Smooth muscle cell (in vitro differentiated cells): ENCODE measurements at regions not wholly inside any gene's neighbourhood (a gene's known extent, or its start where the extent isn't known, plus 50 kb on each side); places are given as distances from the start of the nearest gene placed in this dataset.

Experiments used
- DNase-seq: peaks from one replicate; lab custom pipeline; 2025; ENCODE audit not compliant: unreplicated experiment; lab: John Stamatoyannopoulos, UW
- H2AFZ ChIP-seq: fragments of 200-600 bp; sonication (generic); 2 replicates; pipeline ENCODE4 v1.6.0; 2016; ENCODE audit warnings: antibody characterized with exemption, low read depth, mild to moderate bottlenecking
- H3F3A ChIP-seq: fragments of 200-600 bp; sonication (generic); 2 replicates; pipeline ENCODE4 v1.6.0; 2017; ENCODE audit warnings: antibody characterized with exemption, low read depth
- H3K27ac ChIP-seq: fragments of 200-600 bp; sonication (generic); 2 replicates; pipeline ENCODE4 v1.5.1; 2016; ENCODE audit warnings: low read depth, mild to moderate bottlenecking
- H3K27me3 ChIP-seq: fragments of 200-600 bp; sonication (generic); 2 replicates; pipeline ENCODE4 v1.6.1; 2016; ENCODE audit warnings: low read depth, mild to moderate bottlenecking
- H3K36me3 ChIP-seq: fragments of 200-600 bp; sonication (generic); 2 replicates; pipeline ENCODE4 v1.5.1; 2016; ENCODE audit warnings: low read depth
- H3K4me1 ChIP-seq: fragments of 200-600 bp; sonication (generic); 2 replicates; pipeline ENCODE4 v1.5.1; 2016; ENCODE audit warnings: low read depth
- H3K4me2 ChIP-seq: fragments of 200-600 bp; sonication (generic); 2 replicates; pipeline ENCODE4 v1.6.0; 2016; ENCODE audit warnings: mild to moderate bottlenecking
- H3K4me3 ChIP-seq: fragments of 200-600 bp; sonication (generic); 2 replicates; pipeline ENCODE4 v1.5.1; 2016; ENCODE audit warnings: mild to moderate bottlenecking
- H3K79me2 ChIP-seq: fragments of 200-600 bp; sonication (generic); 2 replicates; pipeline ENCODE4 v1.6.0; 2016; ENCODE audit warnings: low read depth, mild to moderate bottlenecking
- H3K9ac ChIP-seq: fragments of 200-600 bp; sonication (generic); 2 replicates; pipeline ENCODE4 v1.6.0; 2016; ENCODE audit warnings: low read depth
- H3K9me3 ChIP-seq: fragments of 200-600 bp; sonication (generic); replicated peaks from 2 replicates; pipeline ENCODE4 v1.5.1; 2016; ENCODE audit warnings: low read depth
- H4K20me1 ChIP-seq: fragments of 200-600 bp; sonication (generic); 2 replicates; pipeline ENCODE4 v1.6.0; 2016; ENCODE audit warnings: low read depth
- CTCF ChIP-seq: fragments of 200-600 bp; sonication (generic); IDR thresholded peaks from 2 replicates; pipeline ENCODE4 v1.5.1; 2017; ENCODE audit warnings: borderline replicate concordance, mild to moderate bottlenecking, antibody characterized with exemption; ENCODE audit not compliant: insufficient read depth, poor library complexity, severe bottlenecking
- WGBS: methylation state at CpG from one replicate; pipeline ENCODE4 v1.1.7; 2016; ENCODE audit warnings: low lambda C conversion rate; 5-methylcytosine and 5-hydroxymethylcytosine counted together

- no peak overlapping the region for H3K9ac ChIP-seq
- no peaks in the 10 kb centered on the region for H3F3A ChIP-seq
- no peak overlapping the region for H3K27ac ChIP-seq
- no peaks in the 10 kb centered on the region for H4K20me1 ChIP-seq
- H3K79me2 ChIP-seq, result no peaks in the 10 kb centered on the region
- no peaks in the 10 kb centered on the region for H3K27me3 ChIP-seq
- no peak for TF ChIP-seq CTCF
- no peaks in the 10 kb centered on the region for H3K36me3 ChIP-seq
- H3K4me1 ChIP-seq, result no peaks in the 10 kb centered on the region
- 90% methylated on average over 5 of the region's 5 CpGs for WGBS
- H3K4me2 ChIP-seq, result no peak overlapping the region
- H2AFZ ChIP-seq, result no peak overlapping the region
- no peak for DNase-seq
- no peak overlapping the region for H3K4me3 ChIP-seq
- no peaks in the 10 kb centered on the region for H3K9me3 ChIP-seq
These were observed 273.1 kb downstream of the PCNX1 start for GRCh38 chr14:71180397-71180796.

DNA sequence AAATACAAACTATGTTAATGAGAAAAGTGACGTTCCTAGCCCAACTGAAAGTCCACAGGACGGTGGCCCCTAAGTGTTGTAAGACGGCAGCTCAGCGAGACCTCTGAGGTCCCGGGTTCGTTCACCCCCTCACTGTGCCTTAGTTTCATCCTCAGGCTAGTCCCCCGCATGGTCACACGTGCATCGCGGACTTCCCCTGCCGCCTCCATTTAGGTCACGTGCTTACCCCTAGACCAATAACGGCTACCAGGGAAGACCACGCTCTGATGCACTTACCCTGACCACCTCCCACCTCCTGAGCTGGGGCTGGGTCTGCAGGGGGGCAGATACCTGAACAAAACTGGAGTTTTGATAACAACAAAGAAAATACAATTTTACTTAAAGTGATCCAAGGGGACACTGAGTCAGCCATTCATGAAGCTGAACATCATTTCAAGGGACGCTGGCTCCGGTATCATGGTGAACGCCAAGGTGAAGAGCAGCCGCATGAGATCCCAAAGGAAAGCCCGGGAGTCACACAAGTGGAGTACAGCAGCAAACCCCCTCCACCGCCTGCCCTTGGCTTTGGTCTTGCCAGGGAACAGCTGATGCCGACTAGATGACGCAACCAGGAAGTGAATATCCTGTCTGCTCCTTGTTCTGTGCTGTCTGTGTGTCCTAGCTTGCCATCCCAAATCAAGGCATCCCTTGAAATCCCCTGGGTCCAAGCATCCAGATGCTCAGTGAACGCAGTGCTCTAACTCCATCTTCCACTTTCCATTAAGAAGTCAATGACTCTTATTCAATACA, 274.1 kb downstream of the PCNX1 start:
- no peak overlapping the region for H3K4me3 ChIP-seq
- H3F3A ChIP-seq, result no peaks in the 10 kb centered on the region
- no peaks in the 10 kb centered on the region for H4K20me1 ChIP-seq
- no peak overlapping the region for H3K9ac ChIP-seq
- no peaks in the 10 kb centered on the region for H3K9me3 ChIP-seq
- H3K27me3 ChIP-seq, result no peaks in the 10 kb centered on the region
- no peak overlapping the region for H3K4me2 ChIP-seq
- no peaks in the 10 kb centered on the region for H3K79me2 ChIP-seq
- H3K36me3 ChIP-seq, result no peaks in the 10 kb centered on the region
- TF ChIP-seq CTCF, result no peak
- DNase-seq, result no peak
- no peak overlapping the region for H3K27ac ChIP-seq
- H3K4me1 ChIP-seq, result no peaks in the 10 kb centered on the region
- no peak overlapping the region for H2AFZ ChIP-seq
- WGBS, result 91% methylated on average over 23 of the region's 23 CpGs

GRCh38 chr14:71183876-71184689, 276.8 kb downstream of the PCNX1 start:
- no peak overlapping the region for H3K4me2 ChIP-seq
- WGBS, result 46% methylated on average over 7 of the region's 7 CpGs
- H3K4me3 ChIP-seq, result no peak overlapping the region
- no peaks in the 10 kb centered on the region for H3K27me3 ChIP-seq
- H3K36me3 ChIP-seq, result no peaks in the 10 kb centered on the region
- H3K4me1 ChIP-seq, result peaks cover 7% of the 10 kb centered on the region
- H2AFZ ChIP-seq, result no peak overlapping the region
- H3K9ac ChIP-seq, result no peak overlapping the region
- H3F3A ChIP-seq, result no peaks in the 10 kb centered on the region
- no peak overlapping the region for H3K27ac ChIP-seq
- H4K20me1 ChIP-seq, result no peaks in the 10 kb centered on the region
- no peak for DNase-seq
- H3K9me3 ChIP-seq, result no peaks in the 10 kb centered on the region
- no peaks in the 10 kb centered on the region for H3K79me2 ChIP-seq
- no peak for TF ChIP-seq CTCF
